Panc1 (cell line): ENCODE measurements at regions not wholly inside any gene's neighbourhood (a gene's known extent, or its start where the extent isn't known, plus 50 kb on each side); places are given as distances from the start of the nearest gene placed in this dataset.

Experiments used
- ATAC-seq: fragments of 200-7000 bp; cut with Tn5 transposase; 2 replicates; pipeline ENCODE4 v1.9.1; 2020; ENCODE audit warnings: mild to moderate bottlenecking, moderate library complexity
- BruUV-seq: library from RNA; stranded (reverse); fragments of 400-500 nt; replicated peaks from 2 replicates; lab custom pipeline; 2021; lab: Mats Ljungman, UMichigan
- CTCF ChIA-PET: fragments of 300-600 bp; sonication (Branson Sonifier 250); formaldehyde crosslinking; loops from one replicate; lab custom pipeline; 2022; ENCODE audit warnings: antibody characterized with exemption; lab: Charles Lee
- POLR2A ChIA-PET: fragments of 300-600 bp; sonication (Branson Sonifier 250); formaldehyde crosslinking; loops from one replicate; lab custom pipeline; 2022; ENCODE audit warnings: antibody characterized with exemption; lab: Charles Lee
- DNase-seq: peaks from one replicate; pipeline ENCODE4 v3.0.0-alpha.2; 2010; ENCODE audit warnings: low read depth, low spot score
- H3K27ac ChIP-seq: 2 replicates; pipeline ENCODE4 v1.5.1; 2011; ENCODE audit warnings: mild to moderate bottlenecking, low read length, inconsistent platforms
- H3K27me3 ChIP-seq: fragments of 200-500 bp; sonication (Bioruptor generic); 2 replicates; pipeline ENCODE4 v1.6.0; 2014; ENCODE audit warnings: low read length, inconsistent platforms; ENCODE audit not compliant: control insufficient read depth, insufficient read depth
- H3K36me3 ChIP-seq: fragments of 200-500 bp; sonication (Bioruptor generic); 2 replicates; pipeline ENCODE4 v1.5.1; 2014; ENCODE audit warnings: inconsistent platforms, mild to moderate bottlenecking, low read length, moderate library complexity; ENCODE audit not compliant: control insufficient read depth, insufficient read depth
- H3K4me1 ChIP-seq: 2 replicates; pipeline ENCODE4 v1.5.1; 2011; ENCODE audit warnings: inconsistent platforms, mild to moderate bottlenecking, low read length, moderate library complexity; ENCODE audit not compliant: control insufficient read depth, insufficient read depth
- H3K4me3 ChIP-seq, 2 experiments: 2 replicates each; pipeline ENCODE4 v1.5.1; 2011 to 2012; ENCODE audit warnings: low read depth in 2 of 2, low read length in 2 of 2, mild to moderate bottlenecking in 2 of 2, inconsistent platforms in 1 of 2, moderate library complexity in 1 of 2
- H3K9me3 ChIP-seq: fragments of 200-500 bp; sonication (Bioruptor generic); 2 replicates; pipeline ENCODE4 v1.5.1; 2014; ENCODE audit warnings: low read depth, mild to moderate bottlenecking, inconsistent platforms, low read length, moderate library complexity; ENCODE audit not compliant: control insufficient read depth, insufficient read depth
- CTCF ChIP-seq: fragments of 450-650 bp; IDR thresholded peaks from 2 replicates; pipeline ENCODE4 v1.5.1; 2017; ENCODE audit warnings: mild to moderate bottlenecking
- POLR2AphosphoS5 ChIP-seq: IDR thresholded peaks from 2 replicates; pipeline ENCODE4 v1.6.1; 2012; ENCODE audit warnings: mild to moderate bottlenecking, low read depth, low read length, moderate library complexity
- REST ChIP-seq, 2 experiments: IDR thresholded peaks; 2 replicates each; pipeline ENCODE4 v1.6.1; 2011 to 2012; ENCODE audit warnings: low read depth in 2 of 2, control low read depth in 1 of 2, low read length in 1 of 2, mild to moderate bottlenecking in 1 of 2, moderate library complexity in 1 of 2; ENCODE audit not compliant: insufficient read depth in 1 of 2
- SIN3A ChIP-seq: IDR thresholded peaks from 2 replicates; pipeline ENCODE4 v1.6.1; 2012; ENCODE audit warnings: low read depth, mild to moderate bottlenecking, low read length, moderate library complexity, borderline replicate concordance; ENCODE audit not compliant: insufficient read depth
- TCF7L2 ChIP-seq: IDR thresholded peaks from 2 replicates; pipeline ENCODE4 v1.6.1; 2011; ENCODE audit warnings: mild to moderate bottlenecking, low read depth, low read length, inconsistent platforms
- in situ Hi-C: cut with HindIII; loops from 2 replicates; pipeline ENCODE4 v1.10.0; 2016; ENCODE audit warnings: low sequenced_read_pairs, low pct_unique_long_range_greater_than_20kb
- intact Hi-C: fragments of 100-400 bp; cut with micrococcal nuclease; formaldehyde crosslinking; loops from one replicate; pipeline ENCODE4 v1.10.0; 2022; ENCODE audit not compliant: unreplicated experiment

GRCh38 chr3:180330440-180330839 lies 271.5 kb upstream of the TTC14 start:
- no TSS peak for BruUV-seq
- no peaks in the 10 kb centered on the region; the same call in 1 of the 2 replicates for H3K9me3 ChIP-seq
- TF ChIP-seq CTCF (no peak), TCF7L2 (no peak), POLR2AphosphoS5 (no peak), REST (IDR thresholded peaks at IDR 0.05; ENCODE audit: insufficient read depth in 1 of 2, low read depth in 2 of 2, low read length in 1 of 2) (no peak), SIN3A (no peak)
- H3K4me3 ChIP-seq, result no peak overlapping the region
- ATAC-seq (no peak), DNase-seq (no peak)
- H3K27me3 ChIP-seq, result no peaks in the 10 kb centered on the region
- no peak overlapping the region for H3K27ac ChIP-seq
- POLR2A ChIA-PET, result no interaction called here
- no peaks in the 10 kb centered on the region for H3K36me3 ChIP-seq
- H3K4me1 ChIP-seq, result no peaks in the 10 kb centered on the region
- in situ Hi-C loops, result no loop called here
- intact Hi-C loops, result no loop called here
- CTCF ChIA-PET, result no interaction called here

GRCh38 chr3:180332608-180333007 lies 269.4 kb upstream of the TTC14 start:
- Histone ChIP-seq H3K27ac (no peak overlapping the region), H3K36me3 (no peaks in the 10 kb centered on the region), H3K4me3 (no peak overlapping the region), H3K27me3 (no peaks in the 10 kb centered on the region), H3K4me1 (no peaks in the 10 kb centered on the region), H3K9me3 (no peaks in the 10 kb centered on the region; the same call in 1 of the 2 replicates)
- TF ChIP-seq SIN3A (no peak), POLR2AphosphoS5 (no peak), TCF7L2 (no peak), REST (IDR thresholded peaks at IDR 0.05; ENCODE audit: insufficient read depth in 1 of 2, low read depth in 2 of 2, low read length in 1 of 2) (no peak), CTCF (no peak)
- CTCF ChIA-PET, result no interaction called here
- POLR2A ChIA-PET, result no interaction called here
- intact Hi-C loops, result no loop called here
- ATAC-seq (no peak), DNase-seq (no peak)
- BruUV-seq, result no TSS peak
- in situ Hi-C loops, result no loop called here
